B cell (primary cell): ENCODE measurements at regions not wholly inside any gene's neighbourhood (a gene's known extent, or its start where the extent isn't known, plus 50 kb on each side); places are given as distances from the start of the nearest gene placed in this dataset.
"Not testable (repeated sequence)": the region's sequence is repeated elsewhere in the genome, so short reads cannot be mapped to it uniquely, and the experiment has no call there.

ENCODE experiments used
- ATAC-seq: fragments of 200-7000 bp; cut with Tn5 transposase; one replicate; pipeline ENCODE4 v1.10.0; 2021; ENCODE audit warnings: low read depth, mild to moderate bottlenecking, moderate number of reproducible peaks, moderate library complexity
- CTCF ChIA-PET: fragments of 350-600 bp; sonication (Branson Sonifier 250); formaldehyde crosslinking; loops from one replicate; lab custom pipeline; 2021; ENCODE audit warnings: antibody characterized with exemption, inconsistent platforms; lab: Charles Lee
- POLR2A ChIA-PET: fragments of 350-600 bp; sonication (Branson Sonifier 250); formaldehyde crosslinking; loops from one replicate; lab custom pipeline; 2021; ENCODE audit warnings: antibody characterized with exemption; lab: Charles Lee
- DNase-seq: peaks from one replicate; pipeline ENCODE4 v3.0.0; 2013
- H2AFZ ChIP-seq: 2 replicates; pipeline ENCODE4 v1.6.1; 2012; ENCODE audit warnings: mild to moderate bottlenecking, low read depth, low read length; ENCODE audit not compliant: insufficient read depth, poor library complexity, severe bottlenecking
- H3K27ac ChIP-seq, 2 donors: 1 replicate in 1 of 2; 2 replicates in 1 of 2; pipeline ENCODE4 v1.5.1; 2012 to 2013; ENCODE audit warnings: low read length in 2 of 2, mild to moderate bottlenecking in 2 of 2, moderate library complexity in 1 of 2
- H3K27me3 ChIP-seq, 4 experiments: fragments of 200-600 bp in 1 of 4; sonication (generic) in 1 of 4; replicated peaks in 1 of 4; 1 replicate in 2 of 4; 2 replicates in 2 of 4; pipeline versions ENCODE4 v1.6.1 to v1.7.0; 2013 to 2016; ENCODE audit warnings: low read length in 3 of 4, mild to moderate bottlenecking in 2 of 4, mixed read lengths in 1 of 4, moderate library complexity in 1 of 4; ENCODE audit not compliant: insufficient read depth in 4 of 4, control insufficient read depth in 3 of 4; ENCODE audit errors: control extremely low read depth in 1 of 4
- H3K36me3 ChIP-seq, 2 experiments: replicated peaks in 1 of 2; 1 replicate in 1 of 2; 2 replicates in 1 of 2; pipeline versions ENCODE4 v1.6.1 to v1.7.1; 2013; ENCODE audit warnings: low read length in 1 of 2; ENCODE audit not compliant: insufficient read depth in 2 of 2, control insufficient read depth in 1 of 2; ENCODE audit errors: control extremely low read depth in 1 of 2, extremely low read depth in 1 of 2
- H3K4me1 ChIP-seq, 2 donors: fragments of 200-600 bp in 1 of 2; sonication (generic) in 1 of 2; 1 replicate in 1 of 2; 2 replicates in 1 of 2; pipeline versions ENCODE4 v1.5.1 to v1.6.1; 2013 to 2017; ENCODE audit warnings: low read length in 2 of 2; ENCODE audit not compliant: control insufficient read depth in 2 of 2, insufficient read depth in 2 of 2
- H3K4me2 ChIP-seq: replicated peaks from 2 replicates; pipeline ENCODE3; 2012; ENCODE audit warnings: mild to moderate bottlenecking, low read depth, low read length; ENCODE audit not compliant: poor library complexity, severe bottlenecking
- H3K4me3 ChIP-seq, 5 experiments: fragments of 200-600 bp in 1 of 5; sonication (generic) in 1 of 5; 1 replicate in 3 of 5; 2 replicates in 2 of 5; pipeline versions ENCODE4 v1.5.1 to v1.7.0; 2011 to 2016; ENCODE audit warnings: low read length in 4 of 5, mild to moderate bottlenecking in 4 of 5, low read depth in 2 of 5, control low read depth in 1 of 5, moderate library complexity in 1 of 5; ENCODE audit not compliant: insufficient read depth in 1 of 5; ENCODE audit errors: control extremely low read depth in 1 of 5, extremely low read depth in 1 of 5
- H3K79me2 ChIP-seq: fragments of 200-600 bp; sonication (generic); one replicate; pipeline ENCODE4 v1.6.0; 2016; ENCODE audit warnings: low read length; ENCODE audit not compliant: control insufficient read depth, insufficient read depth
- H3K9ac ChIP-seq: fragments of 200-600 bp; sonication (generic); 2 replicates; pipeline ENCODE4 v1.6.1; 2017; ENCODE audit warnings: mild to moderate bottlenecking, low read length, moderate library complexity
- H3K9me3 ChIP-seq, 3 donors: one replicate each; pipeline versions ENCODE4 v1.6.1 to v1.7.1; 2013; ENCODE audit warnings: low read length in 2 of 3; ENCODE audit not compliant: control insufficient read depth in 2 of 3, insufficient read depth in 1 of 3; ENCODE audit errors: control extremely low read depth in 1 of 3
- H4K20me1 ChIP-seq: 2 replicates; pipeline ENCODE4 v1.6.0; 2012; ENCODE audit warnings: mild to moderate bottlenecking, low read length; ENCODE audit not compliant: insufficient read depth, control insufficient read depth, poor library complexity, severe bottlenecking
- H3K27ac Mint-ChIP-seq: one replicate; pipeline ENCODE4 v1.8.0; 2021; ENCODE audit warnings: mixed read lengths
- H3K27me3 Mint-ChIP-seq: one replicate; pipeline ENCODE4 v1.8.0; 2021; ENCODE audit warnings: mixed read lengths
- H3K4me1 Mint-ChIP-seq: one replicate; pipeline ENCODE4 v1.8.0; 2021; ENCODE audit warnings: mixed read lengths
- H3K4me3 Mint-ChIP-seq: one replicate; pipeline ENCODE4 v1.8.0; 2021; ENCODE audit warnings: mixed read lengths
- H3K9me3 Mint-ChIP-seq: one replicate; pipeline ENCODE4 v1.8.0; 2022; ENCODE audit warnings: mixed read lengths; ENCODE audit not compliant: insufficient read depth
- whole genome bisulfite sequencing: methylation state at CpG from one replicate; pipeline ENCODE4 v1.1.5; 2013; ENCODE audit warnings: missing lambda C conversion rate; ENCODE audit not compliant: insufficient coverage; 5-methylcytosine and 5-hydroxymethylcytosine counted together
- intact Hi-C: fragments of 100-400 bp; cut with micrococcal nuclease; formaldehyde crosslinking; loops from one replicate; pipeline ENCODE4 v1.10.0; 2022

DNA sequence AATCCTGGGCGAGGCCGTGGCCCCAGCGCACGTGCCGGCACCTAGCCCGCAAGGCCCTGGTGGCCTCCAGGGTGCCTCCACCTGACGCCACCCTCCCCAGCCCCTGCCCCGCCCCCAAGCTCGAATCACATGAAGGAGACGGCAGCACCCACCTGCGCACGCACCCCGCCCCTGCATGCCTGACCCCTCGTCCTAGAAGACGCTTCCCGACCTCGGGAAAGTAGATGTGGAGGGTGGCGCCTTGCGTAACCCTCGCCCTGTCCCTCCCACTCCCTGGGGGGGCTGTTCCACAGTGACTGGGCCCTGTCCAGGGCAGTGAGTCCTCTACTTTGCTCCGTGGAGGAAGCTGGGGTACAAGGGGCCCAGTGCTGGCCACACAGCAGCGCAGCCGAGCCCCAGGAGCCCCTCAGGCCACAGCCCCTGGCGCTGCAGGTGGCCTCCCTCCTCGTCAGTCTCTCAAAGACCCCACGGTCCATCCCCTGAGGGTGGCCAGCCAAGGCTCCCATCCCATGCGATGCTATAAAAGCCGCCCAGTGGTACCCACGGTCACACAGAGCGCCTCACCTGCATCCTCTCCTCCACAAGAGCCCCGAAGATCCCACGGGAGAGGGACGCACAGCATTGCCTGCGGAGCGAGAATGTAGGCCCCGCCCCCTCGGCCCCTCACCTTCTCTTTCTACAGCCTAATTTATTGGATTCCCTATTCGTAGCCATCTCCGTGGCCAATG lies 3027.3 kb upstream of the TEKT4 start:
- H3K36me3 ChIP-seq, POLR2A ChIA-PET, CTCF ChIA-PET, DNase-seq, H3K27ac ChIP-seq, H3K4me1 ChIP-seq, H3K79me2 ChIP-seq, H3K9ac ChIP-seq, H4K20me1 ChIP-seq, ATAC-seq, H3K4me2 ChIP-seq, H3K27ac Mint-ChIP-seq, H3K4me1 Mint-ChIP-seq, H3K4me3 ChIP-seq, intact Hi-C loops, H3K4me3 Mint-ChIP-seq, H3K9me3 Mint-ChIP-seq, H2AFZ ChIP-seq: not testable (repeated sequence)
- WGBS = 92% methylated on average over 35 of the region's 39 CpGs
- peaks cover 0 to 12% (median 0%) of the 10 kb centered on the region in 4 experiments for H3K27me3 ChIP-seq
- peaks cover 0 to 22% (median 0%) of the 10 kb centered on the region in 3 donors for H3K9me3 ChIP-seq
- peaks cover 15% of the 10 kb centered on the region for H3K27me3 Mint-ChIP-seq

DNA sequence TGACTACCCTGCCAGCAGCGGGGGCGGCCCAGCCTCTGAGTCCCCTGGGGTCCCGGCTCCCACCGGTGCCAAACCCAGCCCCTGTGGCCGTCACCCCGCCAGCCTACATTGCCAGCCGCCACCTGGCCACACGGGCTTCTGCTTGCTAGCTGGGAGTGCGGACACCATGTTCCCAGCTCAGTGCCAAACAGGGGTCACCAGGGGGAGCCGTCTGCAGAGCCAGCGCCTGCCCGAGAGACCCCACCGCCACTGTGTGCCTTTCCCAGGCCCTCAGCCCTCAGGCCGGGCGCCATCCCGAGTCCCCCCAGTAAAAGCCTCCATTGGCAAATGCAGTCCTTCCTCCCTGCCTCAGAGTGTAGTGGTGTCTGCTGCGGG lies 3026.8 kb upstream of the TEKT4 start:
- H3K36me3 ChIP-seq, H3K4me3 Mint-ChIP-seq, H2AFZ ChIP-seq, H3K4me3 ChIP-seq, H3K4me1 Mint-ChIP-seq, H3K9ac ChIP-seq, DNase-seq, CTCF ChIA-PET, ATAC-seq, H3K27ac ChIP-seq, POLR2A ChIA-PET, intact Hi-C loops, H3K9me3 Mint-ChIP-seq, H3K4me2 ChIP-seq, H4K20me1 ChIP-seq, H3K79me2 ChIP-seq, H3K27ac Mint-ChIP-seq, H3K4me1 ChIP-seq: not testable (repeated sequence)
- Histone ChIP-seq H3K27me3 (peaks cover 0 to 12% (median 0%) of the 10 kb centered on the region in 4 experiments), H3K9me3 (peaks cover 0 to 22% (median 0%) of the 10 kb centered on the region in 3 donors)
- 91% methylated on average over 17 of the region's 17 CpGs for WGBS
- H3K27me3 Mint-ChIP-seq = peaks cover 15% of the 10 kb centered on the region

DNA sequence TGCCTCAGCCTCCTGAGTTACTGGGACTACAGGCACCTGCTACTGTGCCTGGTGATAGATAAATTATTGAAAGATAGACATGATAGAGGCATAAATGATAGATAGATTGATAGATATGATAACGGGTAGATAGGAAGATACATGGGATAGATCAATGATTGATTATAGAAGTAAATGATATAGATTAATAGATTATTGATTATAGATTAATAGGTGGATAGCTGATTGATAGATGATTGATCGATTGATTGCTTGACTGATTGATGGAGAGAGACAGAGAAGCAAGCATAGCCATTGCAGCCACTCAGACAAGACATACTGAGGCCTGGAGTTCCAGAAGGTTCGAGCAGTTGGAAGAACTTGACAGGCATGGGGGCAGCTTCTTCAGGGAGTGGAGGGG lies 3024.8 kb upstream of the TEKT4 start:
- H3K9me3 ChIP-seq = peaks cover 0 to 17% (median 0%) of the 10 kb centered on the region in 3 donors
- H3K9me3 Mint-ChIP-seq, H3K27me3 ChIP-seq, H2AFZ ChIP-seq, CTCF ChIA-PET, H3K4me3 ChIP-seq, H4K20me1 ChIP-seq, H3K4me2 ChIP-seq, H3K4me1 Mint-ChIP-seq, H3K4me1 ChIP-seq, H3K27ac ChIP-seq, H3K9ac ChIP-seq, H3K36me3 ChIP-seq, H3K27ac Mint-ChIP-seq, H3K27me3 Mint-ChIP-seq, H3K4me3 Mint-ChIP-seq, DNase-seq, H3K79me2 ChIP-seq, POLR2A ChIA-PET, ATAC-seq, intact Hi-C loops: not testable (repeated sequence)
- 94% methylated on average over 2 of the region's 3 CpGs for WGBS

DNA sequence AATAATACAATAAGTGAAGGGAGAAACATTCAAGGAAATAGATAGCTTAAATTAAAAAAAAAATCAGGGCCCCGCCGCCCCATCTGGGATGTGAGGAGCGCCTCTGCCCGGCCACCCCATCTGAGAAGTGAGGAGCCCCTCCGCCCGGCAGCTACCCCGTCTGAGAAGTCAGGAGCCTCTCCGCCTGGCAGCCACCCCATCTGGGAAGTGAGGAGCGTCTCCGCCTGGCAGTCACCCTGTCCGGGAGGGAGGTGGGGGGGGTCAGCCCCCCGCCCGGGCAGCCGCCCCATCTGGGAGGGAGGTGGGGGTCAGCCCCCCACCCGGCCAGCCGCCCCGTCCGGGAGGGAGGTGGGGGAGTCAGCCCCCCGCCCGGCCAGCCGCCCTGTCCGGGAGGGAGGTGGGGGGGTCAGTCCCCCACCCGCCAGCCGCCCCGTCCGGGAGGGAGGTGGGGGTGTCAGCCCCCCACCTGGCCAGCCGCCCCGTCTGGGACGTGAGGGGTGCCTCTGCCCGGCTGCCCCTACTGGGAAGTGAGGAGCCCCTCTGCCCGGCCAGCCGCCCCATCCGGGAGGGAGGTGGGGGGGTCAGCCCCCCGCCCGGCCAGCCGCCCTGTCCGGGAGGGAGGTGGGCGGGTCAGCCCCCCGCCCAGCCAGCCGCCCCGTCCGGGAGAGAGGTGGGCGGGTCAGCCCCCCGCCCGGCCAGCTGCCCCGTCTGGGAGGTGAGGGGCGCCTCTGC lies 3019.4 kb upstream of the TEKT4 start:
- H3K4me3 Mint-ChIP-seq, H3K27me3 Mint-ChIP-seq, H3K4me1 Mint-ChIP-seq, H4K20me1 ChIP-seq, H3K9me3 ChIP-seq, H3K4me1 ChIP-seq, H3K79me2 ChIP-seq, H3K27ac ChIP-seq, H3K27ac Mint-ChIP-seq, POLR2A ChIA-PET, H3K36me3 ChIP-seq, H3K27me3 ChIP-seq, DNase-seq, H3K4me2 ChIP-seq, intact Hi-C loops, CTCF ChIA-PET, H3K4me3 ChIP-seq, H3K9ac ChIP-seq, H3K9me3 Mint-ChIP-seq, ATAC-seq, H2AFZ ChIP-seq: not testable (repeated sequence)
- 93% methylated on average over 15 of the region's 47 CpGs for WGBS
